OCI-LY7 (cell line): ENCODE measurements at regions not wholly inside any gene's neighbourhood (a gene's known extent, or its start where the extent isn't known, plus 50 kb on each side); places are given as distances from the start of the nearest gene placed in this dataset.

Experiments
- BruUV-seq: library from RNA; stranded (reverse); fragments of 400-500 nt; replicated peaks from 2 replicates; lab custom pipeline; 2021; lab: Mats Ljungman, UMichigan
- CTCF ChIA-PET: fragments of 300-600 bp; sonication (Branson Sonifier 250); formaldehyde crosslinking; loops from one replicate; lab custom pipeline; 2022; ENCODE audit warnings: antibody characterized with exemption; ENCODE audit not compliant: unreplicated experiment; lab: Charles Lee
- POLR2A ChIA-PET: fragments of 300-600 bp; sonication (Branson Sonifier 250); formaldehyde crosslinking; loops from one replicate; lab custom pipeline; 2022; ENCODE audit warnings: antibody characterized with exemption; lab: Charles Lee
- DNase-seq: peaks from one replicate; pipeline ENCODE4 v3.0.0-alpha.2; 2015; ENCODE audit warnings: low spot score
- H2AFZ ChIP-seq: fragments of 200-600 bp; sonication (generic), shearing (Covaris generic); 2 replicates; pipeline ENCODE4 v1.6.1; 2014; ENCODE audit warnings: mild to moderate bottlenecking, antibody characterized with exemption, low read length, moderate library complexity
- H3K27ac ChIP-seq: fragments of 200-600 bp; sonication (generic); 2 replicates; pipeline ENCODE4 v1.5.1; 2014; ENCODE audit warnings: mixed run types, low read depth, mild to moderate bottlenecking, moderate library complexity, low read length, inconsistent platforms; ENCODE audit not compliant: poor library complexity, severe bottlenecking
- H3K36me3 ChIP-seq: fragments of 200-600 bp; sonication (generic); 2 replicates; pipeline ENCODE4 v1.6.1; 2014; ENCODE audit warnings: mild to moderate bottlenecking, antibody characterized with exemption, low read length, moderate library complexity, mixed read lengths; ENCODE audit not compliant: insufficient read depth
- H3K4me1 ChIP-seq: fragments of 200-600 bp; sonication (generic); 2 replicates; pipeline ENCODE4 v1.5.1; 2014; ENCODE audit warnings: mild to moderate bottlenecking, low read length; ENCODE audit not compliant: insufficient read depth, poor library complexity, severe bottlenecking
- H3K4me2 ChIP-seq: fragments of 200-600 bp; sonication (generic); 2 replicates; pipeline ENCODE4 v1.6.1; 2014; ENCODE audit warnings: mild to moderate bottlenecking, low read length
- H3K4me3 ChIP-seq: fragments of 200-600 bp; sonication (generic); 2 replicates; pipeline ENCODE4 v1.5.1; 2014; ENCODE audit warnings: mild to moderate bottlenecking, low read depth, low read length; ENCODE audit not compliant: poor library complexity, severe bottlenecking
- H3K79me2 ChIP-seq: fragments of 200-600 bp; sonication (generic); 2 replicates; pipeline ENCODE4 v1.6.1; 2016; ENCODE audit warnings: low read depth, mild to moderate bottlenecking, low read length, moderate library complexity, mixed read lengths; ENCODE audit not compliant: insufficient read depth
- H3K9me2 ChIP-seq: fragments of 200-600 bp; sonication (generic); 2 replicates; pipeline ENCODE4 v1.6.1; 2016; ENCODE audit warnings: mild to moderate bottlenecking, low read length, mixed read lengths; ENCODE audit not compliant: insufficient read depth
- H3K9me3 ChIP-seq: fragments of 200-600 bp; sonication (generic); 2 replicates; pipeline ENCODE4 v1.6.1; 2014; ENCODE audit warnings: mild to moderate bottlenecking, mixed run types, low read length, mixed read lengths
- H4K20me1 ChIP-seq: fragments of 200-600 bp; sonication (generic); 2 replicates; pipeline ENCODE4 v1.6.1; 2014; ENCODE audit warnings: mild to moderate bottlenecking, antibody characterized with exemption, low read length, moderate library complexity, mixed read lengths; ENCODE audit not compliant: insufficient read depth
- CTCF ChIP-seq: fragments of 200-600 bp; sonication (generic); conservative IDR thresholded peaks from 2 replicates; pipeline ENCODE4 v1.5.1; 2014; ENCODE audit warnings: mild to moderate bottlenecking, antibody characterized with exemption, low read length, moderate library complexity, mixed read lengths
- EZH2phosphoT487 ChIP-seq: fragments of 200-600 bp; sonication (generic); IDR thresholded peaks from 2 replicates; pipeline ENCODE4 v1.6.1; 2018; ENCODE audit warnings: low read depth, borderline replicate concordance, mild to moderate bottlenecking, mixed run types, antibody characterized with exemption, low read length, moderate library complexity, mixed read lengths
- intact Hi-C: fragments of 100-400 bp; cut with micrococcal nuclease; formaldehyde crosslinking; loops from one replicate; pipeline ENCODE4 v1.10.0; 2022; ENCODE audit not compliant: unreplicated experiment

GRCh38 chr7:106545275-106545674 lies 115.7 kb downstream of the CCDC71L start:
- DNase-seq = no peak
- Histone ChIP-seq H3K36me3 (no peaks in the 10 kb centered on the region), H4K20me1 (no peaks in the 10 kb centered on the region), H3K27ac (no peak overlapping the region), H3K9me3 (no peaks in the 10 kb centered on the region), H3K4me2 (no peak overlapping the region), H3K4me1 (no peaks in the 10 kb centered on the region), H3K4me3 (no peak overlapping the region), H3K79me2 (no peaks in the 10 kb centered on the region), H2AFZ (no peak overlapping the region), H3K9me2 (no peaks in the 10 kb centered on the region)
- ChIA-PET POLR2A (interaction anchor here (0.7 to 1.4 kb wide), 2 partner anchors 11 to 462 kb away, joined by 3 to 4 read pairs; no protein-coding TSS in a partner anchor), CTCF (no interaction called here)
- BruUV-seq = no TSS peak
- TF ChIP-seq CTCF (no peak), EZH2phosphoT487 (no peak)
- intact Hi-C loops = no loop called here

GRCh38 chr7:106543221-106543757 lies 117.7 kb downstream of the CCDC71L start:
- ChIA-PET POLR2A (interaction anchor here (0.6 to 1.3 kb wide), 12 partner anchors 8 to 1016 kb away, joined by 3 to 7 read pairs (median 4); no protein-coding TSS in a partner anchor), CTCF (interaction anchor here (0.6 to 1.1 kb wide), 4 partner anchors 8 to 244 kb away, joined by 3 to 6 read pairs (median 3); partner anchors contain the start of gene CCDC71L)
- Histone ChIP-seq H4K20me1 (no peaks in the 10 kb centered on the region), H2AFZ (no peak overlapping the region), H3K27ac (no peak overlapping the region), H3K79me2 (no peaks in the 10 kb centered on the region), H3K4me1 (no peaks in the 10 kb centered on the region), H3K4me3 (no peak overlapping the region), H3K4me2 (no peak overlapping the region), H3K9me2 (no peaks in the 10 kb centered on the region), H3K9me3 (no peaks in the 10 kb centered on the region), H3K36me3 (no peaks in the 10 kb centered on the region)
- intact Hi-C loops = loop anchor here (5.0 kb wide), 1 partner anchor 366 kb away; no protein-coding TSS in a partner anchor
- no peak for DNase-seq
- TF ChIP-seq EZH2phosphoT487 = no peak
- TF ChIP-seq CTCF = no peak
- no TSS peak for BruUV-seq

GRCh38 chr7:106542550-106543220 lies 118.3 kb downstream of the CCDC71L start:
- Histone ChIP-seq H3K4me3 (no peak overlapping the region), H2AFZ (no peak overlapping the region), H3K4me1 (no peaks in the 10 kb centered on the region), H3K9me3 (no peaks in the 10 kb centered on the region), H3K4me2 (no peak overlapping the region), H3K27ac (no peak overlapping the region), H4K20me1 (no peaks in the 10 kb centered on the region), H3K9me2 (no peaks in the 10 kb centered on the region), H3K79me2 (no peaks in the 10 kb centered on the region), H3K36me3 (no peaks in the 10 kb centered on the region)
- TF ChIP-seq EZH2phosphoT487 = no peak
- peak; percentile 80 for TF ChIP-seq CTCF
- CTCF ChIA-PET = interaction anchor here (0.6 to 1.1 kb wide), 4 partner anchors 9 to 245 kb away, joined by 3 to 6 read pairs (median 3); partner anchors contain the start of gene CCDC71L
- peak; percentile 51 for DNase-seq
- POLR2A ChIA-PET = interaction anchor here (0.6 to 0.7 kb wide), 10 partner anchors 9 to 731 kb away, joined by 3 to 5 read pairs (median 3); no protein-coding TSS in a partner anchor
- no TSS peak for BruUV-seq
- intact Hi-C loops = loop anchor here (1.0 to 5.0 kb wide), 3 partner anchors 118 to 365 kb away; no protein-coding TSS in a partner anchor
